ENCODE measurements at regions not wholly inside any gene's neighbourhood (a gene's known extent, or its start where the extent isn't known, plus 50 kb on each side); places are given as distances from the start of the nearest gene placed in this dataset.
"Not testable (repeated sequence)": the region's sequence is repeated elsewhere in the genome, so short reads cannot be mapped to it uniquely, and the experiment has no call there.

DNA sequence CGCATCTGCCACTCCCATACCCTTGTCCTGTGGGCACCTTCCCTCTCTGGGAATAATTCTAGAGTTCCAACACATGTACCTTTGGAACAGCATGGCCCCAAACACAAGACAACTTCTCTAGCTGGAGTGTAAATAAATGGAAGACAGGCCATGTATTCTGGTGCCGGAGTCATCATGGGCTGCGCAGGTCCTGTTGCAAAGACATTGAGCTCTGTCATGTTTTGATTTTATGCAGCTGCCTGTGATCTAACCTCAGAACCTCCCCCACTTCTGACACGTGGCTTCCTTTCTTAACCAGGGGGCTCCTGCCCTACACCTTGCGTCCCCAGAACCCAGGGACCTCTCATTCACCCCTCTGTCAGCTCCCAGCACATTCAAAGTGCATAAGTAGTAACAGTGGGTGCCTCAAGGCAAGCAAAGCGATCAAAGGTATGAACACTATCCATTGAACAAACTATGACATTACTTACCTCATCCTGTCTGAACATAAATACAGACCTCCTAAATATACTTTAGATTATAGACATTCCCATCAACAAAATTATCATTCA, 219.9 kb downstream of the FGFR2 start:
- no peak for DNase-seq (ENCODE audit: low read depth)

- DNase-seq (ENCODE audit: low read depth): no peak
Measured at GRCh38 chr10:121379013-121379412, 219.2 kb downstream of the FGFR2 start.

DNA sequence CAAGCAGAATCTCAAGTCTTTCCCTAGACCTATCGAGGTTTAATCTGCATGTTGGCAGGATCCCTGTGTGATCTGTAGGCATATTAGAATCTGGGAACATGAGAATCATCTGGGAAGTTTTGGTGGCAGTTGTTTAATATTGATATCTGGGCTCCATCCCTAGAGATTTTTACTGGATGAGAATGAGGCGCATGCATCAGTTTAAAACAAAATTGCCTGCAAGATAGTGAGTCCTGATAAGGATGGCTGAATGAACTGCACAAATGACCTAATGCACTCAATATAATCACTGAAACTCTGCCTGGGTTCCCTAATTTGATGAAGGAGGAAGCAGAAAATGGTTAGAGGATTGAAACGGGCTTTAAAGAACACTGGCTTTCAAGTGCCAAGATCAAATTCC, 218.0 kb downstream of the FGFR2 start:
- no peak for DNase-seq (ENCODE audit: low read depth)

DNA sequence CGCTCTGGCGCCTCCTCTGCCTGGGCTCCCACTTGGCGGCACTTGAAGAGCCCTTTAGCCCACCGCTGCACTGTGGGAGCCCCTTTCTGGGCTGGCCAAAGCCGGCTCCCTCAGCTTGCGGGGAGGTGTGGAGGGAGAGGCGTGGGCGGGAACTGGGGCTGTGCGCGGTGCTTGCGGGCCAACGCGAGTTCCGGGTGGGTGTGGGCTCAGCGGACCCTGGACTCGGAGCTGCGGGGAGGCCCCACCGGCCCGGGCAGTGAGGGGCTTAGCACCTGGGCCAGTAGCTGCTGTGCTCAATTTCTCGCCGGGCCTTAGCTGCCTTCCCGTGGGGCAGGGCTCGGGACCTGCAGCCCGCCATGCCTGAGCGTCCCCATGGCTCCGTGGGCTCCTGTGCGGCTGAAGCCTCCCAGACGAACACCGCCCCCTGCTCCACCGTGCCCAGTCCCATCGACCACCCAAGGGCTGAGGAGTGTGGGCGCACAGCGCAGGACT, 216.2 kb downstream of the FGFR2 start:
- not testable (repeated sequence) for DNase-seq (ENCODE audit: low read depth)

DNA sequence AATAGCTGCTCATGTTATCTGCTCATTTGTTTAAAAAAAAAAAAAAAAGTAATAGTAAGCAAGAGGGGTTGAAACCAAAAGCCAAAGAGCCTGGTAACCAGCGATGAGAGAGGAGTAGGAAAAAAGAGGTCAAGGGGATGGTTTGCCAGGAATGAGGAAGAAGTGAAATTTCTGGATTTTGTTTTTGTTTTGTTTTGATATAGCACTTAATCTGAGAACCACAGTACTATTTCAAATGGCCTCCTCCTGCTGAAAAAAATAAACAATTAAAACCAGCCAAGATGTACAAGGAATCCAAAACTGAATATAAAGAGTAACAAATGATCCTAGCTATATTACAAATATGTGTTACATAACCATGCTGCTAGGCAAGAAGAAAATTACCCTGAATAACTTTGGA, 213.1 kb downstream of the FGFR2 start:
- no peak for DNase-seq (ENCODE audit: low read depth)

DNA sequence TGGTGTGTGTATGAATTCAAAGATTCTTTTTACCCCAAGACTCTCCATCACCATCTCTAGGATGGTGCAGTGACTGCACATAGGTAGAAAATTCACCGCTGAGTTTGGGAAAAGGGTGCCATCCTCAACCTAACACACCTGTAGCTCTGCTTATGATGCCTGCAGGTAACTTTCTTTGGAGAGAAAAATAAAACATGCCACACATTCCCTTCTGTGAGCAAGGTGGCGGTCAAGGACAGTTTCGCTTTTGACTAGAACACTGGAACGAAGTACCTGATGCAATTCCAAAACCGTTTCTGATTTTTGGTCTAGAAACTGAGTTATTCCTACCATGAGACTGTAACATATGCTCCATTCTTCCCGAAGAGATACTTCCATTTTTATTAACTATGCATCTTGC, 205.6 kb downstream of the FGFR2 start:
- no peak for DNase-seq (ENCODE audit: low read depth)

DNA sequence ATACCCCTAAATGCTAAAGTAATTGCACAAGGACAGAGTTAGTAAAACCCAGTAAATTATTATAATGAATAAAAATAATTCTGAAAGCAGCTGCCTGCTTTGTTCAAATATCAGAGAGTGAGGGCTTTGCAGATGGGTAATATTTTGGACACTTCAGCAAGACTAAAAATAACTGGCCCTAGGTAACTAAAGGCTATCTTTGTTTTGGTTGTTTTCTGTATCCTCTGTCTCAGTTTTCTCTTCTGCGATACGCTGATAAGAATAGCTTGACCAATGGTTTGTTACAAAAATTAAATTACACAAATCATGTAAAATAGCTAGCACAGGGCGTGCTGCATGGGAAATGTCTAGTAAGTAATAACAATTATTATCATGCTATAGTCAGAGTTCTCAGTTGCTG, 204.7 kb downstream of the FGFR2 start:
- no peak for DNase-seq (ENCODE audit: low read depth)

GRCh38 chr10:121400507-121400906, 197.7 kb downstream of the FGFR2 start:
- DNase-seq (ENCODE audit: low read depth): not testable (repeated sequence)

- no peak for DNase-seq (ENCODE audit: low read depth)
Measured at GRCh38 chr10:121403527-121403926, 194.7 kb downstream of the FGFR2 start.

DNA sequence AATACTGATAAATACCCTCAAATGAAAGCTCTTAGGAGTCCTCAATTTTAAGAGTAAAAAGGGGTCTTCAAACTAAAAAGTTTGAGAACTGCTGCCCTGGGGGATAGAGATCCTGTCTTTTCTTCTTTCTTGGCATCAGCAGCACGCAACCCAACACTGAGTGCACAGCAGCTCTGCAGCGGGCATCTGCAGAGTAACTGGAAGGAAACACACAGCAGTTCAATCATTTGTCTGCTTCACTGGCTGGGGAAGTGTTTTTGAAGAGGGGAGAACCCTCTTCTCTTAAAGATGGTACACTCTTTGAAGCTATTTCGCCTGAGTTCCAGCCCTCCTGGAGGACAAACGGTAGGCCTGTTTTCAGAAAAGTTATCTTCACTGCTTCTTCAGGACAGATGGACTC, 193.6 kb downstream of the FGFR2 start:
- no peak for DNase-seq (ENCODE audit: low read depth)

DNA sequence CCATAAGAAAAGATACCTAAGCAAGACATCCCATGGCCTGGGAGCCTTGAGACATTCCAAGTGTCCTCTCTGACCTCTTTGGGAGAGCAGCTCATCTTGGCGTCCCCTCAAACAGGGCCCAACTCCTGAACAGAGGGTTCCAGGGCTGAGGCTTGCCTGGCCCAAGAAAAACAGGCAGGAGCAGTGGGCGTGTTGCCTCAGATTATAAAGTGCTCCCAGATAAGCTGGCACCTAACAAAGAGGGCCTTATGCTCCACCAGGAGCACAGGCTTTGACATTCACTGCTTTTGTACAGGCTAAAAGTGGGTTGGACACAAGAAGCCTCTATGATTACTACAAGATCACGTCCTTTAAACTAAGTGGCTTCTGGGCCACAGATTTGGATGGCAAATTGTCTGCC, 193.1 kb downstream of the FGFR2 start:
- DNase-seq (ENCODE audit: low read depth): no peak

DNA sequence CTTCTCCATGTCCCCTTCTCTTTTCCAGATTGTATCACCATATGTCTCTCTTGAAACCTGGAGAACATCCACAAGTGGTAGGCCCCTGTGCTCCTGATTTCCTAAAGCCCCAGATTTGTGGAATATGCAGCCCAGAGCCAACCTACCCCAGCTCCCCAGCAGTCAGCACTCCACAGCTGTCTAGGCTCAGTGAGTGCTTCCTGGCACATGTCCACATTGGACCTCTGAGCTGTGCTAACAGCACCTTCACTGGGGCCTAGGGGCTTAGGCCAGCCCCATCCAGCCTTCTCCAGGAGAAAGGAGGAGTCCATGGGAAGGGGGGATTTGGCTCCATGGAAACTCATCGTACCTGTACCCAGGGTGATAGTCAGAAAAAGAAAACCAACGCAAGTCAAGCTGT, 192.7 kb downstream of the FGFR2 start:
- no peak for DNase-seq (ENCODE audit: low read depth)

DNA sequence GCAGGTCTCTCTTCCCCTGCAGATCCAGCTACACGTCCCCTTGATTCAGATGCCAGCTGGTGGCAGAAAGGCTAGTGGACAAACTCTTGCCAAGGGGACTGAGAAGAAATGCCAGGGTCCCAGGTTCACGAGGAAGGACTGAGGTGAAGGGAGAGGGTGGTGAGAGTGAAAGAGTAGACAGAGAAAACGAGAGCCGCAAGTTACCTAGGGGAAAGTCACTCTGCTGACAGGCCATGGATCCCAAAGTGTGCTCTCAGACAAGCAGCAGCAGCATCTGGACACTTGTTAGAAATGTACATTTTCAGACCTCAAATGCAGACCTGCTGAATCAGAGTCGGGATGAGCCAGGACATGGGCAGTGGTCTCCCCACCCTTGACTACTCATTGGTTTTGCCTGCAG, 192.3 kb downstream of the FGFR2 start:
- no peak for DNase-seq (ENCODE audit: low read depth)

- no peak for DNase-seq (ENCODE audit: low read depth)
Measured at GRCh38 chr10:121406823-121407545, 191.3 kb downstream of the FGFR2 start.

DNA sequence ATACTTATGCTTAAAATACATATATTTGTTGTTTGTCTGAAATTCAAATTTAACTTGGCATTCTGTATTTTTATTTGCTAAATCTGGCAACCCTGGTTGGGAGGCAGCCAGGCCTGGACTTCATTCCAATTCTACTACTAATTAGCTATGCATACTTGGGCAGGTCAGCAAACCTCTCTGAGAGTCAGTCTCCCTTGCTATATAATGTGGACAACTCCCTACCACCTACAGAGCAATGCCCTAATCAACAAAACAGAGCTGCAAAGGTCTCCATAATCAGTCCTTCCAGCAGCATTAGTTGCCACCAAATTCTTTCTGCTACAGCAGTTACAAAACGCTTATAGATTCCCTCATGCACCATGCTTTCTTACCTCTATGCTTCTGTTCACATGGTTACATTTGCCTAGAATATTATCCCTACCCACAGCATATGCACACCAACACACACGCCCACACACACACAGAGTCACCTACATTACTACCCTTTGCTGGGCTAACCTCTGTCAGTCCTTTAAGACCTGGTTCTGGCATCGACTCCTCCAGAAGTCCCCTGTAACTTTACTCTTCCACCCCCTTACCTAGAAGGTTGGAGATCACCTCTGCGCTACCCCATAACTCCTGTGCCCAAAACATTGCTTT, 188.7 kb downstream of the FGFR2 start:
- DNase-seq (ENCODE audit: low read depth): no peak

DNA sequence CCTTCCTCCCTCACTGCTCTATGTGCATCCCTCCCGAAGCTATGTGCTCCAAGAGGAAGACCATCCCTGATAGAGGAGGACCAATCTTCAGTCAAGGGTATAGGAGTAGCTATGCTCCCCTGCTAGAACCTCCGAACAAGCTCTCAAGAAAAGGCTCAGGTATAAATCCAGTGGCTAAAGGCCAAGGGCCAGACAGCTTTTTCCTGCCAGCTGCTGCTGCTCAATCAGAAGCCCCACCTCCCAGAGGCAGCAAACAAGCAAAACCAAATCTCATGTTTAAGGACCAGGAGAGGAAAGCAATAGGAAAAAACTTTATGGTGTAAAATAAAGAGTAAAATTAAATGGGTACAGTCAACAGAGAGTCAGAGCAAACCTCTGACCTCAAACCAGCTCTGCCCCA, 187.2 kb downstream of the FGFR2 start:
- DNase-seq (ENCODE audit: low read depth): no peak

DNA sequence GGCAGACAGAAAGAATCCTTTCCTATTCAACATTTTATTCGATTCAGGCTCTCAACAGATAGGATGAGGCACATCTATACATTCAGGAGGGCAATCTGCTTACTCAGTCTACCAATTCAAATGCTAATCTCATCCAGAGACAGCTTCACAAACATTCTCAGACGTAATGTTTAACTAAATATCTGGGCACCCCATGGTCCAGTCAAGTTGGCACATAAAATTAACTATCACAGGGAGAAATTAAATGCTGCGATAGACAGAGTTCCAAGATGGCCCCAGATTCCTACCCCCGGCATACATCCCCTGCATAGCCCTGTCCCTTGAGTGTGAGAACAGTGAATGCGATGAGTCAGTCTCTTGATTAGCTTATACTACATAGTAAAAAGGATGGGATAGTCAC, 184.3 kb downstream of the FGFR2 start:
- DNase-seq (ENCODE audit: low read depth): no peak

GRCh38 chr10:121414366-121415062, 183.7 kb downstream of the FGFR2 start:
- no peak for DNase-seq (ENCODE audit: low read depth)

- DNase-seq (ENCODE audit: low read depth): no peak
Measured at GRCh38 chr10:121415063-121415399, 183.2 kb downstream of the FGFR2 start.

- DNase-seq (ENCODE audit: low read depth): no peak
Measured at GRCh38 chr10:121416071-121416470, 182.2 kb downstream of the FGFR2 start.

- DNase-seq (ENCODE audit: low read depth): no peak
Measured at GRCh38 chr10:121417298-121417697, 180.9 kb downstream of the FGFR2 start.

- no peak for DNase-seq (ENCODE audit: low read depth)
Measured at GRCh38 chr10:121418126-121418777, 180.0 kb downstream of the FGFR2 start.

DNA sequence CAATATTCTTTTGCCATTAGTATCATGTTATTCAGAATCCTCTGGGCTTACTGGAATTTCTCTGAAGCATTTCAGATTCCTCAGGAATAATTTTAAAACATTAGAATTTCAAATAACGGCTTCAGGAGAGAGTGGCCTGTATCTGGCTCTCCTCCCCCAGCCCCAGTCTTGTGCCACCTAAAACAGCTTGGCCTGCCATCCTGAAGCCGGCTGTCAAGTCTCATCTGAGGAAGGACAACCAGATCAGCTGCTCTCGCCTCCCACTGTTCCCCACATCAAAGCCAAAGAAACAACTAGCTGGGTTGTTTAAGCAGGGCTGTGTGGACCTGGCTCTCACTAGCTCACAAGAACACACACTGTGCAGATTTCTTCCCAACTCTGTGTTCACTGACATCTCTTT, 178.2 kb downstream of the FGFR2 start:
- DNase-seq (ENCODE audit: low read depth): no peak

All from non-pigmented ciliary epithelial cell (primary cell).